HG02678 (cell line): ENCODE measurements at regions not wholly inside any gene's neighbourhood (a gene's known extent, or its start where the extent isn't known, plus 50 kb on each side); places are given as distances from the start of the nearest gene placed in this dataset.

Experiments
- ATAC-seq: cut with Tn5 transposase; IDR thresholded peaks from one replicate; pipeline ENCODE4 v1.9.1; 2021; ENCODE audit warnings: mild to moderate bottlenecking, moderate library complexity; ENCODE audit not compliant: unreplicated experiment

DNA sequence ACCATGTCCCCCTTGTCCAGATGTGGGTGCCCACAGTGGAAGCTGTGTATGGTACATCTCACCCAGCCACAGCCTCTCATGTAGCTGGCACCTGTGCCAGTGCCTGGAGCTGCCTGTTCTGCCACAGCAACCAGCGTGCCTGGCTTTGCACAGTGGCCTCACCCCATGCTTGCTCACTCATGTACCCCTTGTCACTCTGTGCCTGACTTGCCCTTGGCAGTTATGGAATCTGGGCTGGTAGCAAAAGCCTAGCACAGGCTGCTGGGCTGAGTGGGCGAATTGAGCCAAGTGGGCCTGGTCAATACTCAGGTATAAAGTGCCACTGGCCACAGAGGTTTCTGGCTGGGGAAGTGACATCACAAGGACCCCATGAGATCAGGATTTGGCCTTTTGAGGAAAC, 264.2 kb downstream of the INSC start:
- no peak for ATAC-seq

DNA sequence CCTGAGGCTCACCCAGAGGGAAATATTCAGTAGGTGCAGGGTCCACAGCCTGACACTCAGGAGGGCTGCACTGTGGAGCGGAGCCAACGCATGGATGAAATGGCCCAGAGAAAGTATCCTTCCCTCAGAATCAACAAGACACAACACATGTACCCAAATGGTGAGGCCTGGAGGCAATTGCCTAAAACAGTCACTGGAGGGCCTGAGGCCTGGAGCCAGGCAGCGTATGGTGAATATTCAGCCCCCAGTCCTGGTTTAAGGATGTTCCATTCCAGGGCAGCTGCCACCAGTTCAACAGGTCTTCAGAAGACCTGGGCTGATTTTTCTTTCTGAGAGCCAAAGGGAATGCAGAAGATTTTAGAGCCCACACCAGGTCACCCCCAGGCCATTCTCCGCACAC, 264.8 kb downstream of the INSC start:
- no peak for ATAC-seq

DNA sequence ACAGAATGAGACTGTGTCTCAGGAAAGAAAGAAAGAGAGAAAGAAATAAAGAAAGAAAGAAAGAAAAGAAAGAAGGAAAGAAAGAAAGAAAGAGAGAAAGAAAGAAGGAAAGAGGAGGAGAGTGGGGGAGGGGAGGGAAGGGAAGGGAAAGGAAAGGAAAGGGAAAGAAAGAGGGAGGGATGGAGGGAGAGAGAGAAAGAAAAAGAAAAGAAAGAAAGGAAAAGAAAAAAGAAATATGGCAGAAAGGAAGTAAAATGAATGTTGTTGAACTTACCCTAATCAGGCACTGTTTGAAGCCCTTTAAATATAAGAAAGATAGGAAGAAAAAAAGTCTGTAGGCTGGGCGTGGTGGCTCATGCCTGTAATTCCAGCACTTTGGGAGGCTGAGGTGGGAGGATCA, 276.1 kb downstream of the INSC start:
- ATAC-seq = no peak

DNA sequence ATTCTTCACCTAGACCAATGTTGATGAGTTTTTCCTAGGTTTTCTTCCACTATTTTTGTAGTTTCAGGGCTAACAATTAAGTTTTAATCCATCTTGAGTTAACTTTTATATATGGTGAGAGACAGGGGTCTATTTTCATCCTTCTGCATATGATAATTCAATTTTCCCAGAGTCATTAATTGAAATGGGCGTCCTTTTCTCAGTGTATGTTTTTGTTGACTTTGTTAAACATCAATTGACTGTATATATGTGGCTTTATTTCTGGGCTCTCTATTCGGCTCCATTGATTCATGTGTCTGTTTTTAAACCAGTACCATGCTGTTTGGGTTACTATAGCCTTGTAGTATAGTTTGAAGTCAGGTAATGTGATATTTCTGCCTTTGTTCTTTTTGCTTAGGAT, 282.1 kb downstream of the INSC start:
- ATAC-seq = no peak

DNA sequence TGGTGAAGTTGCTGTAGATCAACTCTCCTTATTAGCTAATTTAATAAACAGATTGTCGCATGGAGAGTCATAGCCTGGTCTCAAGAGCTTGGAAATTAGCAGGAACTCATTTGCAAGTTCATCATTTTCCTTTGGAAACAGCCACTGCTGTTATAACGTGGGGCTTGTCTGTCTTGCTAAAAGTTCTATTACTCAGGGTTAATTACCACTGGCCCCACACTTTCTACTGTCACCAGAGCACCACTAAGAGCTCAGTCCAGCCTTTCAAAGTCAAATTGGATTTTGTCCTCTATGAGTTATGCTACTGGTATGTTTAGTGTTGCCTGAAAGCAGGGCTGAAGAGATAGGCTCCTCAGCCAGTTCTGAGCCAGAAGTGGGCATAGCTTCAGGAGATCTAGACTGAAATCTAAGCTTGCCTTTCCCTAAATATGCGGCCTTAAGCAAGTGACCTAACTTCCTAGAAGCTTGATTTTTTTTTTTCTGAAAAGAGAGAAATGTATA, 292.2 kb downstream of the INSC start:
- no peak for ATAC-seq

DNA sequence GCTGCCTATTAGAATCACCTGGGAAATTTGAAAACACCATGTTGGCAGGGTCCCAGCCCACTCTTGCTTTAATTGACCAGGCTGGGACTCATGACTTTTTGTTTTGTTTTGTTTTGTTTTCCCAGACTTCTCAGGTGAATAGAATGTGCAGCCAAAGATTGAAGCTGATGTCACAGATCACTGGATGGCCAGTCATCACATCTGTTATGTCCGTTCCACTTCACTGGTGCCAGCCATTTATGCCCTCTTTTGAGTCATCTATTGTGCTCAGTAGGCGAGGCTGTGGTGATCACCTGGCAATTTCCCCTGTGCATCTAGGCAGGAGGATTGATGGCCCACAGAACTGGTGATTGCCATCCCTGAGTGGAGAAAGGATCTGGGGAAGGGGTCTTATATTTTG, 297.3 kb downstream of the INSC start:
- no peak for ATAC-seq

DNA sequence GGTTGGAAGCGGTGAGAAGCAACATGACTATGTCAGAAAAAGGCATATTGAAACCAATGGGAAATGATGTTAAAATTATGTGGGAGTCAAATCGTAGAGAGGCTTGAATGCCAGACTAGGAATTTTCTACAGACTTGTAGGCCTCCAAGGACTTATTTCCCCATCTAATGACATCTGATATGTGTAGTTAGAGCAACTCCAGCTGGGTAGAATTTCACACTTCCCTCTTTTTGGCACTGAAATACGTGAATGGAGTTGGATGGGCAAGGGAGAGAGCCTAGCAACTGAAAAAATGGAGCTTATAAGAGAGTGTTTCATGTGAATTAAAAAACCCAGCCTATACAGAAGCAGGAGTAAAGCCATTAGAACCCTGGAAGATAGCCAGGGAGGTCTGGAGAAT, 304.2 kb downstream of the INSC start:
- ATAC-seq = no peak

DNA sequence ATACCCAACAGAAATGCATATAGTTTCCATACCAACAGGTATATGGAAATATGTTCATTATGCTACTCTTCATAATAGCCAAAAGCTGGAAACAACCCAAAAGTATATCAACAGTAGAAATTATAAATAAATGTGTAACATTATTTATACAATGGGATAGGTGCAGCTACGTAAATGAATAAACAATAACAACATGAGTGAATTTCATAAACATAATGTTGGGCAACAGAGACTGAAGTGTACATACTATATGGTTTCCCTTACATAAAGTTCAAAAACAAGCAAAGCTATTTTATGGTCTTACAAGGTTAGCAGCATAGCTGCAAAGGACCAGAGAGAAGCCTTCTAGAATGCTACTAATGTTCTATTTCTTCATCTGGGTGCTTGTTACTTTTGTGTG, 305.0 kb downstream of the INSC start:
- no peak for ATAC-seq

DNA sequence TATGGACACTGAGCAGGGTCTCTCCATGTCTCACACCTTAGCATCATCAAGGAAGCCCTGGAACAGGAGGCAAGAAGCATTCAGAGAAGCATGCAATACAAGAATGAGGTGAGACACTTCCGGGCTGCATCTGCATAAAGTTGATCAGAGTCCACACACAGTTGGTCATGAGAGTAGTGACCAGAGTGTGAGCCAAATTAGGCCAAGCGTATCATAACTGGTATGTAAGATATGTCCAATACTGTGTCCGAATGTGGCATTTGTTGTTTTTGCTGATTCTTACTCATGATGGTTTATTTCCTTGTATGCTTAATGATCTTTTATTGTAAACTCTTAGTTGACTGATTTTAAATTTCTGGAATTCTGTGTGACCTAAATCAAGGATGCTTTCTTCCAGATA, 315.7 kb downstream of the INSC start:
- ATAC-seq = no peak

DNA sequence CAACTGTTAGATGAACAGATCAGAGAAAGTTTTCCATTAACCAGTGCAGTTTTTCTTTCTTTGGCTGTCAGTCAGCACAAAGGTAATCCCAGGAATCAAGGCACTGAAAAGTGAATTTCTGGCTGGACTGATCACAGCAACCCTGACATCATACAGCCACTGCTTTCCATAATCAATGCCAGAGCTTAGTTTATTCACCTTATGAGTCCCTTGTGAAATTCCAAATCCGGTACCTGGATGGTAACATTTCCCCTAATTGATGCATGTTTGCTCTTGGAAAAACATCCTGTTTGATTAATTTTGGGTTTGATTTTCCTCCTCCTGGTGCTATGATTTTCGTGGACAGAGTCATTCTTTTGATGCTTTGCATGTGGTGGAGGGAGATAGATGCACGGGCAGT, 319.8 kb downstream of the INSC start:
- no peak for ATAC-seq

DNA sequence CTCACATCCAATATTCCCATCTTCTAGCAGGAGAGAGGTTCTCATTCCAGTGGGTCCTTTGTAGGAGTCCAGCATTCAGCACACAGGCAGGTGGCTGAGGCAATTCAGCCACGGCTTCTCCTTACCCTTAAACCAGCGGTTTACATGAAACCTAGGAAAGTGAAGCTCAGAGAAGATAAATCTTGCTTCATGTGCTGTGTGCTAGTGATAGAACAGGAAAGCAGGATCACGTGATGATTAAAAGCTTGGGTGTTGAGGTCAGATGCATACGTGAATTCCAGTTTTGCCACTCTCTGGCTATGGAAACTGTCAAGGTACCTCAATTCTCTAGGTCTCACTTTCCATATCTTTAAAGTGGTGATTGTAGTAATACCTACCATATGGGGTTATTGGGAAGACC, 331.6 kb downstream of the INSC start:
- ATAC-seq = no peak

DNA sequence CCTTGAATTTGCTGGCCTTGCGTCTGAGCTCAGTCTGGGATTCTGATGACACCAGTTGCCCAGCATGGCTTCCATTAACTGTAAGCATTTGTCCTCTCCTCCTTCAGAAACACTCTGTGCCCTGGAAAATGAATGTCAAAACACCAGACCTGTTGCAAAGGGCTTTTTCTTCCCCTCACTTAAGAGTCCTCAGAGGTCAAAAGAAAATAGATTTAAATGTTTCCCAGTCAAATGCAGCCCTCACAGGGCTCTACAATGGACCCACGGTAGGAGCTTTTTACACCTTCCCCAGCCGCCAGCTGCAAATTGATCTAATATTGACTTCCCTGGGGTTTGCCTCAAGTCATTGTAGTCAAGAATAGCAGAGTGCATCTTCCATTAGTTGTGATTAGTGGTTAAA, 332.2 kb downstream of the INSC start:
- ATAC-seq = no peak

DNA sequence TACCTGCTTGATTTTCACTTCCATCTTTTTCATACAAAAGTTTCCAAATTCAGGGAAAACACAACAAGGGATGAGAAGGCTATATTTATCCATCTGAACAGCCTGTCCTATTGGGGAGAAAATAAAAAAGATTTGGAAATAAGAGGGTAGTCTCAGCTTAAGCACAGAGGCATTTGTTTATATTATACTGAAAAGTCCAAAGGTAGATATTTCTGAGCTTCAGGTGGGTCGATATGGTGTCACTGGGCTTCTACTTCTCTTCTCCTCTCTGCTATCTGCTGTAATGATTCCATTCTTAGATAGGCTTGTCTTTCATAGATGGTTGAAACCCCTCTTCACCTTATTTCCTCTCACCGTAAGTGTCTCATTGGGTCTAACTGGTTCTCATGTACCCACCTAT, 337.0 kb downstream of the INSC start:
- no peak for ATAC-seq

DNA sequence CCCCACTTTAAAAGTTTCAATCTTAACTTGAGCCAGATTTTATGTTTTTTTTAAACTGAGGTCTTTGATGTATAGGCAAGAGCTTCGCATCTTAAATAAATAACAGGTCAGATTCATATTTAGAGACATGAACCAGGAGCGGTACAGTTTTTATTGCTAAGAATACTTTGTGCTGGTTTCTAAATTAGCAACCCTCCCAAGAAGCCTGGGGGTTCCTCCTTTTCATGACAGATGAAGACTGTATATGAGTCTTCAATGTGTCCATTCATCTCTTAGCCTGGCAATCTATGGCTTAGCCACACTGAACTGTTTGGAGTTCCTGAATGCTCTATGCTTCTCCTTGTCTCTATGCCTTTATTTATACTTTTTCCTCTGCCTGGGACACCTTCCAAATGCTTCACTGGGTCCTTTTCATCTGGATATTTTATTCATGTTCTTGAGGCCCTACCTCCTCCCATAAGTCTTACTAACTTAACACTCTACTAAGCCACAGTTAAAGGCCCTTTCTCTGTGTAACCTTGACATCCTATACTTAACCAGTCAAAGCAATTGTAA, 338.6 kb downstream of the INSC start:
- no peak for ATAC-seq

DNA sequence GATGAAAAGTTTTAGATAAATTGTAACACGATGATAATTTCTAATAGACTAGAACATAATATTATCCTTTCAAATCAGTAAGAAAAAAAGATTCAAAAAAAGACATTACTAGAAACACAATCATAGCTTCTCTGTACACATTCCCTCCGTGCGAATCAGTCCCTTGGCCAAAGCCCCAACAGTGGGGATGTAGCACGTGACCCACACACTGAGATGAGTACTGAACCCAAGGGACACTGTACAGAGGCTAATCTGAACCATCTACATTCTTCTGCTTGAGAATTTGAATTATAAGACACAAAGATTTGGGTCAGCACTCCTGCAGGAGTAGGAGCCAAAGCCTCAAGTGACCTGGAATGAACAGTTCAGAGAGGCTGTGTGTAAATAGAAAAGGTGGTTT, 353.7 kb downstream of the INSC start:
- no peak for ATAC-seq

DNA sequence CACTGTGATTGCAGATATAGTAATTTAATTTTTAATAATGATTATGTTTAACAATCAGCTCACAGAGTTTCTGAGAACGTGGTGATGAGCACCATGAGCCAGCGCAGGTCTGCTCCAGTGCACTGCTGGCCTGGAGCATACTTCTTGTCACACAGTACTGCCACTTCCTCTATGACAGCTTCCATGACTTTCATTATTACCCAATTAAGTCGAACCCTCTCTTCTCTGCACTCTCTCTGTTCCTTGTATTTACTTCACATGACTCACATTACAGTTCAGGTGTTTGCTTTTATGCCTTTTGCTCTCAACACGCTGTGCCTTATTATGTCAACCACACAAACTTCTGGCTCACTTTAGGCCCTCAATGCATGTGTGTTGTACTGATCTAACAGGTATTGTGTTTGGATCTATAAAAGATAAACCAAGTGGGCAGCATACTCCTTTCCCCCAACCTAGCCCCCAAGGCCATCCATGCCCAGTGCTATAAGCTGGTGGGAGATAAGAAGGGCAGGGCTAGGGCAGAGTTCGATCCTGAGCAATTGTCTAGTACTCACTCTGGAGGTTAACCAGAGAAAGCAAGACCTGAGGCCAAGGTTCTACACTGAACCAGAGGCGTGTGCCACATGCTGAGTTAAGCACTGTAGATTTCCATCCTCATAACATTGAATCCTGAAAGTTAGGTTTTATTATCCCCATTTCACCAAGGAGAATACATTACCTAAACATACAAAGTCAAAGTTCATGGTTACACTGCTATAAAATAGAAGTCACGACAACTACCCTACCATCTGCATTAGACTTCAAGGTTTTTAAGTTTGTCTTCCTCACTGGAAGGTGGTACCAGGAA, 356.5 kb downstream of the INSC start:
- ATAC-seq = no peak

DNA sequence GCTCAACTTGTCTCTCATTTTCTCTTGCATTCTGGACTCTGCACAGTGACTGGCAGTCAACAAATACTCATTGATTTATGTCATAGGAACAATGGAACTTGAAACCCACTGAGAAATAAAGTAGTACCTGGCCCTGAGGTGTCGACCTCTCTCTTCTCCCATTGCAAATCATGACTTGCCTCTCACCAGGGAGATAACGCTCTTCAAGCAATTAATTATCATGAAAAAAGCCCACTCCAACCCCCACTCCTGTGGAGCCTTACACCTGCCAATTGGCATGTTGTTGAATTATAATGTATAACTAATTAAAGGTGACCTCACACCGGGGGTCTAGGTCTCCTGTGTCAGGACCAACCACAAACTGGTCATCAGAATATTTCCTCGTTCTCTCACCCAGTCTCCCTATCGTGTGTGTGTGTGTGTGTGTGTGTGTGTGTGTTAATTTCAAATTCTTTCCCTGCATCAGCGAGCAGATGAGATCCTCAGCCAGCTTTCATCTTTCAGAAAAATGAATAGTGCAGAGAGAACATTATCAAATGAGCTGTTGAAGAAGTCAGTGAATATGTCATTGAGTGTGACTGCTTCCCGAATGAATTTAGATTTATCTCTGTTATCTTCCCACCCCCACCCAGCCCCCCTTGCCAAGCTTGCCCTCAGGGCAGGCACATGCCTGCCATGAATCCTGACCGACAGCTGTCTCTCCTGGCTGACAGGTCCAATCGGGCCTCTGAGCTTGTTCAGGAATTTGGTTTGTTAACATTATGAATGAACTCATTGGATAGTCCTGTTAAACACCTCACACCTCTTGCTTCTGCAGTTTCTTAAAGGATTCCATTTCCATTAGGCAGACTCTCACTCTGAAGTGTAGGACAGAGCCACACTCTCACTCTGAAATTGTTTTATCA, 357.4 kb downstream of the INSC start:
- ATAC-seq = no peak

DNA sequence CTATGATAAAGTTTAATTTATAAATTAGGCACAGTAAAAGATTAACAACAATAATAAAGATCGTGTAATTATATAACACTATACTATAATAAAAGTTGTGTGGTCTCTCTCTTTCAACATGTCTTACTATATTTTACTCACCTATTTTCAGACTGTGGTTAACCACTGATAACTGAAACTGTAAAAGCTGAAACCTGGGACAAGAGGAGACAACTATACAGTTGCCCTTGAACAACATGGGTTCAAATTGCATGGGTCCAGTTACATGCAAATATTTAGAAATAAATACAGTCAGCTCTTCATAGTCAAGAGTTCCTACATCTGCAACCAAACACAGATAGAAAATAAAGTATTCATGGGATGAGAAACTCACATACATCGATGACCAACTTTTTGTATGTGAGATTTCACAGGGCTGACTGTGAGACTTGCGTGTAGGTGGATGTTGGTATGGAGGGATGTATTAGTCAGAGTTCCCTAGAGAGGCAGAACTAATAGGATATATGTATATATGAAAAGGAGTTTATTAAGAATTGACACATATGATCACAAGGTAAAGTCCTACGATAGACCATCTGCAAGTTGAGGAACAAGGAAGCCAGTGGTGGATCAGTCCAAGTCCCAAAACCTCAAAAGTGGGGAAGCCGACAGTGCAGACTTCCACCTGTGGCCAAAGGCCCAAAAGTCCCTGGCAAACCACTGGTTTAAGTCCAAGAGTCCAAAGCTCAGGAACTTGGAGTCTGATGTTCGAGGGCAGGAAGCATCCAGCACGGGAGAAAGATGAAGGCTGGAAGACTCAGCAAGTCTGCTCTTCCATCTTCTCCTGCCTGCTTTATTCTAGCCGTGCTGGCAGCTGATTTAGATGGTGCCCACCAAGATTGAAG, 359.5 kb downstream of the INSC start:
- peak; percentile 83 for ATAC-seq

DNA sequence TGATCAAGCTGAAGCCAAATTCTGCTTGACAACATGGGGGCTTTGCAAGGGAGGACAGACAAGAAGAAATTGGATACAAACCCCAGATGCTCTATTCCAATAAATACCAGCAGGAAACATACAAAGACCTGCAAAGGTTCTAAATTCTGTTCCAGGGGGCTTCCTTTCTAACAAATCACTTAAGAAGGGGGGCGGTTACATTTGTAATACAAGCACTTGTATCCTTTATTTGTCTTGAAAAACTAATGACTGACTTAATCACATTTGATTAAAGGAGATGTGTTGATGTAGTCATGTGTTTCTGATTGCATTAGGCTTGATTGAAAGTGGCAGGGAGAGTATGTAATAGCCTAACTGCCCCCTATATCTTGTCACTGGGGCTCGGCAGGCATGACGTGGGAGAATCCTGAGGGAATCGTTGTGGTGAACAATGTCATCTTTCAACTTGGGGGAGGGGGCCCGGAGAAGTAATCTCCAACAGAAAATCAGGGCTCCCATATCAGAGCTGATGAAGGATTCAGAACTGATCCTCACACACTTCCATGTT, 361.7 kb downstream of the INSC start:
- no peak for ATAC-seq

DNA sequence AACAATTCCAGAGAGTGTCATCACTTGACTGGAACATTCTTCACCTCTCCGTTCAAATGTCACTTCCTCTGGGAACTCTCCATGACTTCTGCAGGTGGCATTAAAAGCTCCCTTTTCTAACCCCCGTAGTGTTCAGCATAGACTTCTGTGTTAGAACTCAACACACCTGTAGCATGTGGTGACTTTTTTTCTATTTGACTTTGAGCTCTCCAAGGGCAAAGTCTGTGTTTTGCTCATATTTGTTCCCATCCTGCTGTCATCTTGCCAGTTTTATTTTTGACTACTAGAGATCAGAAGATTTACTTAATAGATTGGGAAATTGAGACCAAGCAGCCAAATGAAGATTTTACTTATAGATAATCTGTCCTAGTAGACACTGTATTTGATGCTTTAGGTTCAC, 367.1 kb downstream of the INSC start:
- no peak for ATAC-seq
